CD14-positive monocyte (primary cell): ENCODE measurements at regions not wholly inside any gene's neighbourhood (a gene's known extent, or its start where the extent isn't known, plus 50 kb on each side); places are given as distances from the start of the nearest gene placed in this dataset.
"Not testable (repeated sequence)": the region's sequence is repeated elsewhere in the genome, so short reads cannot be mapped to it uniquely, and the experiment has no call there.

Experiments used
- DNase-seq, 3 donors: peaks; one replicate each; pipeline ENCODE4 v3.0.0-alpha.2; 2011 to 2022
- H2AFZ ChIP-seq: 2 replicates; pipeline ENCODE4 v1.6.0; 2012; ENCODE audit warnings: mild to moderate bottlenecking, low read depth, low read length, inconsistent platforms; ENCODE audit not compliant: insufficient read depth, poor library complexity, severe bottlenecking
- H3K27ac ChIP-seq, 2 donors: 1 replicate in 1 of 2; 2 replicates in 1 of 2; pipeline ENCODE4 v1.5.1; 2012 to 2013; ENCODE audit warnings: low read length in 2 of 2, control low read depth in 1 of 2, inconsistent platforms in 1 of 2, low read depth in 1 of 2, mild to moderate bottlenecking in 1 of 2
- H3K27me3 ChIP-seq, 2 donors: one replicate each; pipeline versions ENCODE4 v1.6.0 to v1.6.1; 2011 to 2013; ENCODE audit warnings: low read length in 2 of 2; ENCODE audit not compliant: control insufficient read depth in 2 of 2, insufficient read depth in 2 of 2
- H3K36me3 ChIP-seq, 2 donors: replicated peaks in 1 of 2; 1 replicate in 1 of 2; 2 replicates in 1 of 2; pipeline versions ENCODE4 v1.5.1 to v1.6.1; 2012 to 2013; ENCODE audit warnings: low read length in 2 of 2, control low read depth in 1 of 2, inconsistent platforms in 1 of 2, mild to moderate bottlenecking in 1 of 2; ENCODE audit not compliant: insufficient read depth in 2 of 2, control insufficient read depth in 1 of 2
- H3K4me1 ChIP-seq, 2 donors: 1 replicate in 1 of 2; 2 replicates in 1 of 2; pipeline versions ENCODE4 v1.5.1 to v1.6.1; 2012 to 2013; ENCODE audit warnings: low read length in 2 of 2, control low read depth in 1 of 2, inconsistent platforms in 1 of 2, mild to moderate bottlenecking in 1 of 2, moderate library complexity in 1 of 2; ENCODE audit not compliant: insufficient read depth in 2 of 2, control insufficient read depth in 1 of 2
- H3K4me2 ChIP-seq: replicated peaks from 2 replicates; pipeline ENCODE3; 2012; ENCODE audit warnings: low read length, moderate library complexity, mild to moderate bottlenecking; ENCODE audit not compliant: poor library complexity, severe bottlenecking; ENCODE audit errors: extremely low read depth
- H3K4me3 ChIP-seq, 3 experiments: fragments of 200-600 bp in 1 of 3; sonication (generic) in 1 of 3; replicated peaks in 1 of 3; 1 replicate in 2 of 3; 2 replicates in 1 of 3; pipeline ENCODE4 v1.5.1; 2011 to 2013; ENCODE audit warnings: low read length in 3 of 3, mild to moderate bottlenecking in 3 of 3, control low read depth in 2 of 3, low read depth in 2 of 3, inconsistent platforms in 1 of 3, moderate library complexity in 1 of 3
- H3K79me2 ChIP-seq: 2 replicates; pipeline ENCODE4 v1.6.0; 2012; ENCODE audit warnings: mild to moderate bottlenecking, control low read depth, inconsistent platforms, low read length, moderate library complexity; ENCODE audit not compliant: insufficient read depth
- H3K9ac ChIP-seq: 2 replicates; pipeline ENCODE4 v1.6.0; 2017; ENCODE audit warnings: low read length, mild to moderate bottlenecking; ENCODE audit not compliant: insufficient read depth, poor library complexity, severe bottlenecking
- H3K9me3 ChIP-seq, 2 donors: replicated peaks in 1 of 2; 1 replicate in 1 of 2; 2 replicates in 1 of 2; pipeline versions ENCODE4 v1.5.1 to v1.6.1; 2012 to 2013; ENCODE audit warnings: low read length in 2 of 2, control low read depth in 1 of 2; ENCODE audit not compliant: control insufficient read depth in 1 of 2, insufficient read depth in 1 of 2
- H4K20me1 ChIP-seq: 2 replicates; pipeline ENCODE4 v1.6.0; 2012; ENCODE audit warnings: mild to moderate bottlenecking, low read length, control low read depth, moderate library complexity; ENCODE audit not compliant: insufficient read depth
- H3K27ac Mint-ChIP-seq, 7 donors: one replicate each; pipeline ENCODE4 v1.8.0; 2020; ENCODE audit warnings: mild to moderate bottlenecking in 7 of 7, mixed read lengths in 7 of 7, moderate library complexity in 6 of 7, inconsistent platforms in 2 of 7
- H3K27me3 Mint-ChIP-seq, 3 donors: one replicate each; pipeline ENCODE4 v1.8.0; 2021 to 2022; ENCODE audit warnings: low read depth in 3 of 3, mild to moderate bottlenecking in 3 of 3, mixed read lengths in 3 of 3, moderate library complexity in 3 of 3, inconsistent platforms in 1 of 3
- H3K36me3 Mint-ChIP-seq, 2 donors: one replicate each; pipeline ENCODE4 v1.8.0; 2020; ENCODE audit warnings: mixed read lengths in 2 of 2, inconsistent platforms in 1 of 2, mild to moderate bottlenecking in 1 of 2
- H3K4me1 Mint-ChIP-seq: one replicate; pipeline ENCODE4 v1.8.0; 2020; ENCODE audit warnings: mild to moderate bottlenecking, mixed read lengths
- H3K4me3 Mint-ChIP-seq, 2 donors: one replicate each; pipeline ENCODE4 v1.8.0; 2020; ENCODE audit warnings: mild to moderate bottlenecking in 2 of 2, mixed read lengths in 2 of 2, moderate library complexity in 1 of 2
- H3K9me3 Mint-ChIP-seq, 7 donors: one replicate each; pipeline ENCODE4 v1.8.0; 2020 to 2022; ENCODE audit warnings: mixed read lengths in 7 of 7, mild to moderate bottlenecking in 6 of 7, moderate library complexity in 6 of 7, inconsistent platforms in 2 of 7
- CTCF ChIP-seq: fragments of 200-600 bp; IDR thresholded peaks from one replicate; pipeline ENCODE4 v1.8.0; 2022; ENCODE audit warnings: antibody characterized with exemption, mild to moderate bottlenecking
- WGBS: methylation state at CpG from one replicate; pipeline ENCODE4 v1.1.5; 2013; ENCODE audit warnings: missing lambda C conversion rate; ENCODE audit not compliant: insufficient coverage; 5-methylcytosine and 5-hydroxymethylcytosine counted together
- intact Hi-C, 2 donors: fragments of 100-400 bp; cut with micrococcal nuclease; formaldehyde crosslinking; loops; one replicate each; pipeline versions ENCODE4 v1.15.0 to v1.15.1; 2023

DNA sequence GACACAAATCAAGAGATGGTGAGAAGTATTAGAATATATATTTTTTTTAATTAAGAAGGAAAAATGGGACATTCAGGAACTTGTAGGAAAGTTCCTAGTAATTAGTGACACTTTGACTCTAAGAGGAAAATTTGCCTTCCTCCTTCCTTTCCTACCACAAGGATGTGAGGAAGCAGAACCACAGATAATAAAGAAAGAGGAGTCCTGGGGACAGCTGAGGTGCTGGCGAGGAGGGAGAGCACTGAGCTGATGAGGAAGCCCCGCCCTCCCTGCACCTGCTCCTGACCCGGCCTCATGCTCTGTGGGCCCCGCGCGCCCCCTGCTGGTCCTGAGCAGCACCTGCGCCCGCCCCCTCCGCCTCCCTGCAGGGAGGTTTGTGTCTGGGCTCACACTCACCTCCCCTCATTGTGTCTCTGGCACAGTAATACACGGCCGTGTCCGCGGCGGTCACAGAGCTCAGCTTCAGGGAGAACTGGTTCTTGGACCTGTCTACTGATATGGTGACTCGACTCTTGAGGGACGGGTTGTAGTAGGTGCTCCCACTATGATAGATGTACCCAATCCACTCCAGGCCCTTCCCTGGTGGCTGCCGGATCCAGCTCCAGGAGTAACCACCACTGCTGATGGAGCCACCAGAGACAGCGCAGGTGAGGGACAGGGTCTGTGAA is 822.6 kb downstream of the TMEM121 start:
- H3K27ac ChIP-seq, H3K4me3 Mint-ChIP-seq, H3K27ac Mint-ChIP-seq, H2AFZ ChIP-seq, H3K27me3 ChIP-seq, H3K36me3 Mint-ChIP-seq, H3K27me3 Mint-ChIP-seq, H3K4me2 ChIP-seq, H3K9me3 Mint-ChIP-seq, H3K79me2 ChIP-seq, H3K4me3 ChIP-seq, H4K20me1 ChIP-seq, intact Hi-C loops, H3K36me3 ChIP-seq, H3K4me1 ChIP-seq, H3K9me3 ChIP-seq, H3K9ac ChIP-seq: not testable (repeated sequence)
- peaks cover 12% of the 10 kb centered on the region for H3K4me1 Mint-ChIP-seq
- WGBS: 33% methylated on average over 5 of the region's 18 CpGs
- peak; percentile 95 for TF ChIP-seq CTCF
- peak in 1 of 3 donors; percentile 20 for DNase-seq

DNA sequence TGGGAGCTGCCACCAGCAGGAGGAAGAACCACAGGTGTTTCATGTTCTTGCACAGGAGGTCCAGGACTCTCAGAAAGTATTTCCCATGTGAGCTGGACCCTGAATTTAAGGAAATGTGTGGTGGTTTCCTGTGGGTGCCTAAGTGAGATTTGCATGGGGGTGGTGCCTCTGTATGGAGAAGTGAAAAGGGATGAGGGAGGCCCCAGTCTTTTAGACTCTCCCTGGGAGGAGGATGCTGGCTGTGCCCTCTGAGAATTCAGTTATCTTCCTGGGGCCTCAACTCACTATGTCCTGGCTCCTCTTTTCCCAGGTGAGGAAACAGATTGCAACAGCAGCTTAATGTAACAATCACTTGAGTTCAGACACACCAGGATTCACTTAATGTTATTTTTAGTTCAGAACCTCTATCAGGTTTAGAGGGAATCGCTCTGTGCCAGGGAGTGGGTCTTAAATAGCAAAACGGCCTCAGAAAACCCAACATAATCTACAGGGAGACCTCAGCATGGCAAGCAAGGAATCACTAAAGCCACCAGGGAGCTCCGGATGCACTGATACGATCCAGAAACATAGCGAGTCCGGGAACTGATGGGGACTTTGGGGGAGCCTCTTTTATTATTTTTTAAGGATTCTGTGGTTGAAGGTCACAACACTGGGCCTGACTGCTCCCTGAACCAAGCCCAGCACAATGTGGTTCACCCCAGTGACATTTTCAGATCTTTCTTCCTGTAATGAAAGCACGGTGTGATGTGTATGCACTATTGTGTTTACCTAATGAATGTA is 823.5 kb downstream of the TMEM121 start:
- H2AFZ ChIP-seq, DNase-seq, H3K4me1 ChIP-seq, H3K27ac ChIP-seq, H3K27me3 ChIP-seq, H3K36me3 ChIP-seq, H3K4me2 ChIP-seq, H3K9ac ChIP-seq, intact Hi-C loops, H3K27ac Mint-ChIP-seq, H4K20me1 ChIP-seq, H3K9me3 ChIP-seq, H3K36me3 Mint-ChIP-seq, H3K9me3 Mint-ChIP-seq, H3K27me3 Mint-ChIP-seq, H3K4me3 ChIP-seq, H3K4me3 Mint-ChIP-seq, H3K79me2 ChIP-seq: not testable (repeated sequence)
- H3K4me1 Mint-ChIP-seq: peaks cover 12% of the 10 kb centered on the region
- 92% methylated on average over 4 of the region's 7 CpGs for WGBS

- H3K27me3 Mint-ChIP-seq, H3K9me3 ChIP-seq, H3K36me3 Mint-ChIP-seq, H2AFZ ChIP-seq, H3K4me1 ChIP-seq, H3K36me3 ChIP-seq, H3K4me1 Mint-ChIP-seq, H3K79me2 ChIP-seq, H3K27me3 ChIP-seq, H3K9me3 Mint-ChIP-seq, H3K27ac ChIP-seq, H3K4me3 ChIP-seq, H3K9ac ChIP-seq, H4K20me1 ChIP-seq, DNase-seq, intact Hi-C loops, H3K4me3 Mint-ChIP-seq, H3K4me2 ChIP-seq, H3K27ac Mint-ChIP-seq: not testable (repeated sequence)
- 100% methylated on average over 1 of the region's 8 CpGs for WGBS
Measured at GRCh38 chr14:106355007-106355791, 828.8 kb downstream of the TMEM121 start.
